Common myeloid progenitor, CD34-positive (primary cell): ENCODE measurements at regions not wholly inside any gene's neighbourhood (a gene's known extent, or its start where the extent isn't known, plus 50 kb on each side); places are given as distances from the start of the nearest gene placed in this dataset.

Experiments used
- CTCF ChIA-PET: fragments of 350-600 bp; sonication (Branson Sonifier 250); formaldehyde crosslinking; loops from one replicate; lab custom pipeline; 2021; ENCODE audit warnings: antibody characterized with exemption; lab: Charles Lee
- POLR2A ChIA-PET: fragments of 350-600 bp; sonication (Branson Sonifier 250); formaldehyde crosslinking; loops from one replicate; lab custom pipeline; 2021; ENCODE audit warnings: antibody characterized with exemption; lab: Charles Lee
- DNase-seq, 3 donors: peaks; one replicate each; pipeline versions ENCODE4 v3.0.0 to v3.0.0-alpha.2; 2013
- H3K27ac ChIP-seq, 2 experiments: 1 replicate in 1 of 2; 2 replicates in 1 of 2; pipeline ENCODE4 v1.7.0; 2013; ENCODE audit warnings: inconsistent platforms in 2 of 2, low read length in 2 of 2, mild to moderate bottlenecking in 2 of 2, low read depth in 1 of 2, moderate library complexity in 1 of 2; ENCODE audit not compliant: severe bottlenecking in 2 of 2, insufficient read depth in 1 of 2, poor library complexity in 1 of 2
- H3K27me3 ChIP-seq, 5 experiments: replicated peaks in 2 of 5; 1 replicate in 3 of 5; 2 replicates in 2 of 5; pipeline versions ENCODE4 v1.6.1 to v1.7.0; 2013; ENCODE audit warnings: low read length in 4 of 5, mild to moderate bottlenecking in 2 of 5, moderate library complexity in 2 of 5, inconsistent platforms in 1 of 5; ENCODE audit not compliant: insufficient read depth in 5 of 5, control insufficient read depth in 4 of 5
- H3K36me3 ChIP-seq, 4 experiments: 1 replicate in 2 of 4; 2 replicates in 2 of 4; pipeline versions ENCODE4 v1.6.1 to v1.7.0; 2013; ENCODE audit warnings: low read length in 3 of 4, control low read depth in 1 of 4, mild to moderate bottlenecking in 1 of 4; ENCODE audit not compliant: control insufficient read depth in 4 of 4, insufficient read depth in 4 of 4
- H3K4me1 ChIP-seq, 4 experiments: 1 replicate in 3 of 4; 2 replicates in 1 of 4; pipeline versions ENCODE4 v1.6.1 to v1.7.1; 2013; ENCODE audit warnings: low read length in 3 of 4, mild to moderate bottlenecking in 3 of 4, control low read depth in 1 of 4, inconsistent platforms in 1 of 4, moderate library complexity in 1 of 4; ENCODE audit not compliant: control insufficient read depth in 4 of 4, insufficient read depth in 4 of 4; ENCODE audit errors: control extremely low read depth in 1 of 4
- H3K4me3 ChIP-seq, 7 experiments: 1 replicate in 4 of 7; 2 replicates in 3 of 7; pipeline versions ENCODE4 v1.5.1 to v1.7.0; 2013; ENCODE audit warnings: mild to moderate bottlenecking in 7 of 7, low read length in 6 of 7, moderate library complexity in 6 of 7, inconsistent platforms in 2 of 7, low read depth in 2 of 7, control low read depth in 1 of 7; ENCODE audit not compliant: insufficient read depth in 4 of 7, control insufficient read depth in 1 of 7; ENCODE audit errors: extremely low read depth in 1 of 7
- H3K9me3 ChIP-seq, 5 experiments: 1 replicate in 4 of 5; 2 replicates in 1 of 5; pipeline versions ENCODE4 v1.6.1 to v1.7.1; 2013; ENCODE audit warnings: low read length in 4 of 5, mild to moderate bottlenecking in 2 of 5, inconsistent platforms in 1 of 5, low read depth in 1 of 5, moderate library complexity in 1 of 5; ENCODE audit not compliant: control insufficient read depth in 4 of 5, insufficient read depth in 2 of 5; ENCODE audit errors: control extremely low read depth in 1 of 5
- WGBS: methylation state at CpG from one replicate; pipeline ENCODE4 v1.1.5; 2013; ENCODE audit not compliant: insufficient coverage; 5-methylcytosine and 5-hydroxymethylcytosine counted together

DNA sequence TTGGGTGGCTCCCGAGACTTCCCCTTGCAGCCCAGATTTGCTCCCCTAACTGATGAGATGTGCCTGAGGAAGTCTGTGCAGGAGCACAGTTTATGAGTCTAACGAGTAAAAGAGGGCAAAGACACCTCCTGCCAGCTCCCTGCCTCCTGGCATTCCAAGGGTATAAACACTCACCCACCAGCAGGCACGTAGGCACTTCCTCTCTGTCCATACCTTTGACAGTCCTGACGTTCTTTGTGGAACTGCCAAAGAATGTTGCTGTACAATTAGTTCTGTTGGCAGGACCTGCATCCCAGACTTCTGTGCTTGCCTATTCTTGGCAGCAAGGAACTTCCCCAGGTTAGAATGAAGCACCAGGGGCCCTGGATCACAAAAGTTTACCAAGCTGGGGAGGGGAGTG, 889.3 kb downstream of the BCL11B start:
- Histone ChIP-seq H3K36me3 (no peaks in the 10 kb centered on the region), H3K9me3 (peaks cover 0 to 6% (median 0%) of the 10 kb centered on the region in 5 experiments), H3K4me3 (no peak overlapping the region), H3K27me3 (no peaks in the 10 kb centered on the region), H3K27ac (no peak overlapping the region), H3K4me1 (no peaks in the 10 kb centered on the region)
- ChIA-PET CTCF (no interaction called here), POLR2A (no interaction called here)
- 94% methylated on average over 3 of the region's 4 CpGs for WGBS
- no peak for DNase-seq

DNA sequence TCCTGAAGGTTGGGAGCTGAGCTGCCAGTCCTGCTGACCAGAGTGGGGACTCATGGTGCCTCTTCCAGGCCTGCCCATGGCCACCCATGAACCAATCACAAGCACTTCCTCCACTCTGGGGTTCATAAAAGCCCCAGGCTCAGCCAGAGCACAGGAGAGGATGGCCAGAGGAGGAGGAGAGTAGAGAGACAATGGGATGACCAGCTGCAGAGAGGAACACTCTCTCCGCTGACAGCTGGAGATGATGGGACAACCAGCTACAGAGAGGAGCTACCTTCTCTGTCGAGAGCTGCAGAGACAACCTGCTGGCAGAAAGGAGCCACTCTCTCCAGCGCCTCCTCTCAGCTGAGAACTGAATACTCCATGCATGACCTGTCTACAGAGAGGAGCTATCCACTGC, 886.1 kb downstream of the BCL11B start:
- ChIA-PET POLR2A (no interaction called here), CTCF (no interaction called here)
- Histone ChIP-seq H3K27me3 (no peaks in the 10 kb centered on the region), H3K27ac (no peak overlapping the region), H3K9me3 (peaks cover 0 to 4% (median 0%) of the 10 kb centered on the region in 5 experiments), H3K4me3 (no peak overlapping the region), H3K36me3 (no peaks in the 10 kb centered on the region), H3K4me1 (no peaks in the 10 kb centered on the region)
- DNase-seq = no peak
- 94% methylated on average over 3 of the region's 3 CpGs for WGBS

DNA sequence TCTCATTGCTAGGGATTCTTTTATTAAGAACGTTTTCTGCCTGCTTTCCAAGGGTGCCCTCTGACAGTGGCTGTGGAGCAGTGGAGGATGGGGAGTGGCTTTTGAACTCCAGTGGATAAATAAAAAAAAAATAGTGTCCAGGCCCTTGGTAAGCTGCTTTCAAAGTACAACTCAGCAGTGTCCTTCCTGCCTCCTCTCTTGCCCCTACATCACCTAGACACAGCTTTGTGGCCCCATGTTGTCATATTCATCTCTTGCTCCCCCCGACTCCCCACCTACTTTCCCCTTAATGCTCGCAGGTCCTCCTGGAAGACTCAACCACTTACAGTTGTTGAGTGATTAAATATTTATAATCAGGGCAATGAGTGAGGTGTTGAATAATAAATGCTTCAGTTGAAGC, 880.9 kb downstream of the BCL11B start:
- ChIA-PET POLR2A (no interaction called here), CTCF (no interaction called here)
- Histone ChIP-seq H3K27ac (no peak overlapping the region), H3K36me3 (no peaks in the 10 kb centered on the region), H3K9me3 (no peaks in the 10 kb centered on the region), H3K4me1 (no peaks in the 10 kb centered on the region), H3K4me3 (no peak overlapping the region), H3K27me3 (no peaks in the 10 kb centered on the region)
- WGBS = no CpG with 5 or more reads among the region's 3 CpGs
- DNase-seq = no peak

DNA sequence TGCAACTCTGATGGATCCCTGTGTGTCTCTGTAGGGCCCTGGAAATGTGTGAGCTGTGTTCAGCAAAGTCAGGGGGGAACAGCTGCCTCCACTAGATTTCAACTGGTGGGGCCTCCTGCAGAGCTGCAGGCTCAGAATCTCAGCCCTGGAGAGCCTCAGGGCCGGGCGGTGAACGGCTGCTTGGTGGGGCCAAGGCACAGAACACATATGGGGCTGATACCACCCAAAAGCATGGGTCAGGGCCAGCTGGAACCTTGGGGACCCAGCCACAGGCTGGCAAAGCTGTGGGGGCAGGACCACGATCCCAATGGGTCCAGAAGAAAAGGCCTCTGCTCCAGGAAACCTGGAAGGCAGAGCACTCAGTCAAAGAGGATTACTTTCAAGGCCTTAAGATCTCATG, 878.5 kb downstream of the BCL11B start:
- no peak for DNase-seq

DNA sequence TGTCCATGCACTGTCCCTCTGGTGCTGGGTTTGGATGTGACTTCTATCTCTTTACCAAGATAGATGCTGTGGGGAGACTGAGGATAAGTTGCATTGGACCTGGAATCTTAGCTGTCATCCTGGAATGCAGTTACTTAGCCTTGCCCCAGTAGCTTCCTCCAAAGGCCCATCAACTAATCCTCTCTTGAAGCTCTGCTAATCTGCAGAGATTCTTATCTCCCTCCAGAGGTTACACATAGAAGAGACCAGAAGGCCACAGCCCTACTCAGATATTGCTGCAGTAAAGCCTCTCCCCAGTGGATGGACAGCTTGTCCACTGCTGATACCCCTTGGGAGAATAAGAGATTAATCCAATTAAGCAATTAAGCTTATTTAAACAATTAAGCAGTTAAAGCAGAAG, 867.2 kb downstream of the BCL11B start:
- Histone ChIP-seq H3K9me3 (no peaks in the 10 kb centered on the region), H3K27ac (no peak overlapping the region), H3K4me3 (no peak overlapping the region), H3K4me1 (no peaks in the 10 kb centered on the region), H3K36me3 (no peaks in the 10 kb centered on the region), H3K27me3 (peaks cover 0 to 5% (median 0%) of the 10 kb centered on the region in 5 experiments)
- no peak for DNase-seq
- ChIA-PET CTCF (interaction anchor here (1.0 kb wide), 1 partner anchor 47 kb away, joined by 3 read pairs; no protein-coding TSS in a partner anchor), POLR2A (no interaction called here)

More for the DNA sequence above, 878.5 kb downstream of the BCL11B start:
- POLR2A ChIA-PET = no interaction called here
- no peaks in the 10 kb centered on the region for H3K4me1 ChIP-seq
- no peaks in the 10 kb centered on the region for H3K27me3 ChIP-seq
- H3K27ac ChIP-seq = no peak overlapping the region
- H3K36me3 ChIP-seq = no peaks in the 10 kb centered on the region
- CTCF ChIA-PET = no interaction called here
- no peak overlapping the region for H3K4me3 ChIP-seq
- H3K9me3 ChIP-seq = no peaks in the 10 kb centered on the region
- 79% methylated on average over 4 of the region's 4 CpGs for WGBS

DNA sequence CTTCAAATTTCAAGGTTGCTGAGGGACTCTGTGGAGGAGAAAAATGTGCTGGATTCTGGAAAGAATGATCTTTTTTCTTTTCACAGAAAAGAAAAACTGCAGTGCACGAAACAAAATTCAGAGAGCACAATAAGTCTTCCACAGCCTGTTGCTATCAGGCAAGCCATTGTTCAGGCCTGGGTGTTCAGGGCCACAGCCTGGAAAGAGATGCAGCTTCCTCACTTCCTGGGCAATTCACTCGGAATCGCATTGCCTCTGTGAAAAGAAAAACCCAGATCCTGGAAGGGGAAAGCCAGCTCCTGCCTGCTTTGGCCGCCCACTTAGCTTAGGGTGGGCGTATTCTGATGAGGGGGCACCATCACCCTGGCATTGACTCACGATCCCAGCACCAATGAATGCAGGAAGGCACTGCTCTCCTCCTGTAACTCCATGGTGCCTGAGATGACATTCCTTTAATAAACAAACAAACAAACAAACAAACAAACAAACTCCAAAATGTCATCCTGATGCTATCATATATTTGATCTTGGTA, 863.9 kb downstream of the BCL11B start:
- H3K36me3 ChIP-seq = no peaks in the 10 kb centered on the region
- H3K4me1 ChIP-seq = no peaks in the 10 kb centered on the region
- no peak overlapping the region for H3K27ac ChIP-seq
- WGBS = 36% methylated on average over 5 of the region's 6 CpGs
- CTCF ChIA-PET = no interaction called here
- no peak for DNase-seq
- no peak overlapping the region for H3K4me3 ChIP-seq
- no peaks in the 10 kb centered on the region for H3K9me3 ChIP-seq
- H3K27me3 ChIP-seq = peaks cover 0 to 5% (median 0%) of the 10 kb centered on the region in 5 experiments
- POLR2A ChIA-PET = no interaction called here

DNA sequence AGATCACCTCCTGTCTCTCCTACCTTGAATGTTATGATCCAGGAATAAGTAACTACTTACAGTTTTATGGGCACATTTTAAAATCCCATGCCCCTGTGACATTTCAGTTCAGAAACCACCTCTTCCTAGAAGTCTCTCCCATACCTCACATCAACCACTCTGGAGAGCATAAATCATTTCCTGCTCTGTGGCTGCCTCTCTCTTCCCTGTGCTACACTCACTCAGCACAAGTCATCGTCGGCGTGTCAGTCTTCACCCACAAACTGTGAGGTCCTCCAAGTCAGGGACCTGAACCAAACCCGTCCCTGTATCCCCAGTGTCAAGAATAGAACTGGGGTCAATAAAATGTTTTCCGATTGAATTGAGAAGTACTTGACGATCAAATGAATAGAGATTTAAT, 863.3 kb downstream of the BCL11B start:
- ChIA-PET CTCF (no interaction called here), POLR2A (no interaction called here)
- 46% methylated on average over 3 of the region's 6 CpGs for WGBS
- Histone ChIP-seq H3K9me3 (no peaks in the 10 kb centered on the region), H3K36me3 (no peaks in the 10 kb centered on the region), H3K4me3 (no peak overlapping the region), H3K27me3 (peaks cover 0 to 5% (median 0%) of the 10 kb centered on the region in 5 experiments), H3K27ac (no peak overlapping the region), H3K4me1 (no peaks in the 10 kb centered on the region)
- no peak for DNase-seq
